ENCODE measurements at regions not wholly inside any gene's neighbourhood (a gene's known extent, or its start where the extent isn't known, plus 50 kb on each side); places are given as distances from the start of the nearest gene placed in this dataset.
A peak's percentile ranks its signal among the peaks of the same experiment; 100 is the strongest.

DNA sequence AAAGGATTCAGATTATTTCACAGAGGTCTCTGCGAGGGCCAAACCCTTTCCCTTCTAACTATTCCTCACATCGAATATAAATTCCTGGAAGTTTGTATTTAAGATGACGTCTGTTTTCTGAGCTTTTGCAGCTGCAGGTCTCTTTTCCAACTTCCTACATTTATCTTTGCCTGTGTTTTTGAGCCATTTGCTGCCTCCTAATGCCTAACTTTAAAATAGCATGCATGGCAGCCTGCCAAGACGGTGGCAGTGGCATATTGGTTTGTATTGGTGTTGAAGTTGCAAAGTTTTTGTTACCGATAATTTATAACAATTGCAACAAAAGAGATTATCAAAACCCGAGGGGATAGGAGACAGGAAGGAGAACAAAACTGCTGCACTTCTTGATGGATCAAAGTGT lies 187.1 kb upstream of the DNAJC19 start:
- TF ChIP-seq, protein P1, sequence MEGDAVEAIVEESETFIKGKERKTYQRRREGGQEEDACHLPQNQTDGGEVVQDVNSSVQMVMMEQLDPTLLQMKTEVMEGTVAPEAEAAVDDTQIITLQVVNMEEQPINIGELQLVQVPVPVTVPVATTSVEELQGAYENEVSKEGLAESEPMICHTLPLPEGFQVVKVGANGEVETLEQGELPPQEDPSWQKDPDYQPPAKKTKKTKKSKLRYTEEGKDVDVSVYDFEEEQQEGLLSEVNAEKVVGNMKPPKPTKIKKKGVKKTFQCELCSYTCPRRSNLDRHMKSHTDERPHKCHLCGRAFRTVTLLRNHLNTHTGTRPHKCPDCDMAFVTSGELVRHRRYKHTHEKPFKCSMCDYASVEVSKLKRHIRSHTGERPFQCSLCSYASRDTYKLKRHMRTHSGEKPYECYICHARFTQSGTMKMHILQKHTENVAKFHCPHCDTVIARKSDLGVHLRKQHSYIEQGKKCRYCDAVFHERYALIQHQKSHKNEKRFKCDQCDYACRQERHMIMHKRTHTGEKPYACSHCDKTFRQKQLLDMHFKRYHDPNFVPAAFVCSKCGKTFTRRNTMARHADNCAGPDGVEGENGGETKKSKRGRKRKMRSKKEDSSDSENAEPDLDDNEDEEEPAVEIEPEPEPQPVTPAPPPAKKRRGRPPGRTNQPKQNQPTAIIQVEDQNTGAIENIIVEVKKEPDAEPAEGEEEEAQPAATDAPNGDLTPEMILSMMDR (IDR thresholded peaks at IDR 0.05; ENCODE audit: low read depth, low read length, missing input control) = peak; percentile 80
- no peak for TF ChIP-seq SP1 (IDR thresholded peaks at IDR 0.05)
- TF ChIP-seq, protein P2, sequence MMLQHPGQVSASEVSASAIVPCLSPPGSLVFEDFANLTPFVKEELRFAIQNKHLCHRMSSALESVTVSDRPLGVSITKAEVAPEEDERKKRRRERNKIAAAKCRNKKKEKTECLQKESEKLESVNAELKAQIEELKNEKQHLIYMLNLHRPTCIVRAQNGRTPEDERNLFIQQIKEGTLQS (IDR thresholded peaks at IDR 0.05) = no peak
- TF ChIP-seq, protein P3, sequence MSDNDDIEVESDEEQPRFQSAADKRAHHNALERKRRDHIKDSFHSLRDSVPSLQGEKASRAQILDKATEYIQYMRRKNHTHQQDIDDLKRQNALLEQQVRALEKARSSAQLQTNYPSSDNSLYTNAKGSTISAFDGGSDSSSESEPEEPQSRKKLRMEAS (IDR thresholded peaks at IDR 0.05) = no peak
- no peak for TF ChIP-seq GABPA (IDR thresholded peaks at IDR 0.05 in 1 of 2, conservative IDR thresholded peaks at IDR 0.05 in 1 of 2)
- no peak for TF ChIP-seq TAF1 (conservative IDR thresholded peaks at IDR 0.05)
- TF ChIP-seq, protein P4, sequence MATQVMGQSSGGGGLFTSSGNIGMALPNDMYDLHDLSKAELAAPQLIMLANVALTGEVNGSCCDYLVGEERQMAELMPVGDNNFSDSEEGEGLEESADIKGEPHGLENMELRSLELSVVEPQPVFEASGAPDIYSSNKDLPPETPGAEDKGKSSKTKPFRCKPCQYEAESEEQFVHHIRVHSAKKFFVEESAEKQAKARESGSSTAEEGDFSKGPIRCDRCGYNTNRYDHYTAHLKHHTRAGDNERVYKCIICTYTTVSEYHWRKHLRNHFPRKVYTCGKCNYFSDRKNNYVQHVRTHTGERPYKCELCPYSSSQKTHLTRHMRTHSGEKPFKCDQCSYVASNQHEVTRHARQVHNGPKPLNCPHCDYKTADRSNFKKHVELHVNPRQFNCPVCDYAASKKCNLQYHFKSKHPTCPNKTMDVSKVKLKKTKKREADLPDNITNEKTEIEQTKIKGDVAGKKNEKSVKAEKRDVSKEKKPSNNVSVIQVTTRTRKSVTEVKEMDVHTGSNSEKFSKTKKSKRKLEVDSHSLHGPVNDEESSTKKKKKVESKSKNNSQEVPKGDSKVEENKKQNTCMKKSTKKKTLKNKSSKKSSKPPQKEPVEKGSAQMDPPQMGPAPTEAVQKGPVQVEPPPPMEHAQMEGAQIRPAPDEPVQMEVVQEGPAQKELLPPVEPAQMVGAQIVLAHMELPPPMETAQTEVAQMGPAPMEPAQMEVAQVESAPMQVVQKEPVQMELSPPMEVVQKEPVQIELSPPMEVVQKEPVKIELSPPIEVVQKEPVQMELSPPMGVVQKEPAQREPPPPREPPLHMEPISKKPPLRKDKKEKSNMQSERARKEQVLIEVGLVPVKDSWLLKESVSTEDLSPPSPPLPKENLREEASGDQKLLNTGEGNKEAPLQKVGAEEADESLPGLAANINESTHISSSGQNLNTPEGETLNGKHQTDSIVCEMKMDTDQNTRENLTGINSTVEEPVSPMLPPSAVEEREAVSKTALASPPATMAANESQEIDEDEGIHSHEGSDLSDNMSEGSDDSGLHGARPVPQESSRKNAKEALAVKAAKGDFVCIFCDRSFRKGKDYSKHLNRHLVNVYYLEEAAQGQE (IDR thresholded peaks at IDR 0.05) = no peak
- peak; percentile 92 to 93 for TF ChIP-seq RAD21 (IDR thresholded peaks at IDR 0.05)
- TF ChIP-seq, protein P5, sequence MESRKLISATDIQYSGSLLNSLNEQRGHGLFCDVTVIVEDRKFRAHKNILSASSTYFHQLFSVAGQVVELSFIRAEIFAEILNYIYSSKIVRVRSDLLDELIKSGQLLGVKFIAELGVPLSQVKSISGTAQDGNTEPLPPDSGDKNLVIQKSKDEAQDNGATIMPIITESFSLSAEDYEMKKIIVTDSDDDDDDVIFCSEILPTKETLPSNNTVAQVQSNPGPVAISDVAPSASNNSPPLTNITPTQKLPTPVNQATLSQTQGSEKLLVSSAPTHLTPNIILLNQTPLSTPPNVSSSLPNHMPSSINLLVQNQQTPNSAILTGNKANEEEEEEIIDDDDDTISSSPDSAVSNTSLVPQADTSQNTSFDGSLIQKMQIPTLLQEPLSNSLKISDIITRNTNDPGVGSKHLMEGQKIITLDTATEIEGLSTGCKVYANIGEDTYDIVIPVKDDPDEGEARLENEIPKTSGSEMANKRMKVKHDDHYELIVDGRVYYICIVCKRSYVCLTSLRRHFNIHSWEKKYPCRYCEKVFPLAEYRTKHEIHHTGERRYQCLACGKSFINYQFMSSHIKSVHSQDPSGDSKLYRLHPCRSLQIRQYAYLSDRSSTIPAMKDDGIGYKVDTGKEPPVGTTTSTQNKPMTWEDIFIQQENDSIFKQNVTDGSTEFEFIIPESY (IDR thresholded peaks at IDR 0.05) = no peak
